B cell (primary cell): ENCODE measurements at regions not wholly inside any gene's neighbourhood (a gene's known extent, or its start where the extent isn't known, plus 50 kb on each side); places are given as distances from the start of the nearest gene placed in this dataset.

Source experiments
- ATAC-seq: fragments of 200-7000 bp; cut with Tn5 transposase; one replicate; pipeline ENCODE4 v1.10.0; 2021; ENCODE audit warnings: low read depth, mild to moderate bottlenecking, moderate number of reproducible peaks, moderate library complexity
- CTCF ChIA-PET: fragments of 350-600 bp; sonication (Branson Sonifier 250); formaldehyde crosslinking; loops from one replicate; lab custom pipeline; 2021; ENCODE audit warnings: antibody characterized with exemption, inconsistent platforms; lab: Charles Lee
- POLR2A ChIA-PET: fragments of 350-600 bp; sonication (Branson Sonifier 250); formaldehyde crosslinking; loops from one replicate; lab custom pipeline; 2021; ENCODE audit warnings: antibody characterized with exemption; lab: Charles Lee
- DNase-seq: peaks from one replicate; pipeline ENCODE4 v3.0.0; 2013
- H2AFZ ChIP-seq: 2 replicates; pipeline ENCODE4 v1.6.1; 2012; ENCODE audit warnings: mild to moderate bottlenecking, low read depth, low read length; ENCODE audit not compliant: insufficient read depth, poor library complexity, severe bottlenecking
- H3K27ac ChIP-seq, 2 donors: 1 replicate in 1 of 2; 2 replicates in 1 of 2; pipeline ENCODE4 v1.5.1; 2012 to 2013; ENCODE audit warnings: low read length in 2 of 2, mild to moderate bottlenecking in 2 of 2, moderate library complexity in 1 of 2
- H3K27me3 ChIP-seq, 4 experiments: fragments of 200-600 bp in 1 of 4; sonication (generic) in 1 of 4; replicated peaks in 1 of 4; 1 replicate in 2 of 4; 2 replicates in 2 of 4; pipeline versions ENCODE4 v1.6.1 to v1.7.0; 2013 to 2016; ENCODE audit warnings: low read length in 3 of 4, mild to moderate bottlenecking in 2 of 4, mixed read lengths in 1 of 4, moderate library complexity in 1 of 4; ENCODE audit not compliant: insufficient read depth in 4 of 4, control insufficient read depth in 3 of 4; ENCODE audit errors: control extremely low read depth in 1 of 4
- H3K36me3 ChIP-seq, 2 experiments: replicated peaks in 1 of 2; 1 replicate in 1 of 2; 2 replicates in 1 of 2; pipeline versions ENCODE4 v1.6.1 to v1.7.1; 2013; ENCODE audit warnings: low read length in 1 of 2; ENCODE audit not compliant: insufficient read depth in 2 of 2, control insufficient read depth in 1 of 2; ENCODE audit errors: control extremely low read depth in 1 of 2, extremely low read depth in 1 of 2
- H3K4me1 ChIP-seq, 2 donors: fragments of 200-600 bp in 1 of 2; sonication (generic) in 1 of 2; 1 replicate in 1 of 2; 2 replicates in 1 of 2; pipeline versions ENCODE4 v1.5.1 to v1.6.1; 2013 to 2017; ENCODE audit warnings: low read length in 2 of 2; ENCODE audit not compliant: control insufficient read depth in 2 of 2, insufficient read depth in 2 of 2
- H3K4me2 ChIP-seq: replicated peaks from 2 replicates; pipeline ENCODE3; 2012; ENCODE audit warnings: mild to moderate bottlenecking, low read depth, low read length; ENCODE audit not compliant: poor library complexity, severe bottlenecking
- H3K4me3 ChIP-seq, 5 experiments: fragments of 200-600 bp in 1 of 5; sonication (generic) in 1 of 5; 1 replicate in 3 of 5; 2 replicates in 2 of 5; pipeline versions ENCODE4 v1.5.1 to v1.7.0; 2011 to 2016; ENCODE audit warnings: low read length in 4 of 5, mild to moderate bottlenecking in 4 of 5, low read depth in 2 of 5, control low read depth in 1 of 5, moderate library complexity in 1 of 5; ENCODE audit not compliant: insufficient read depth in 1 of 5; ENCODE audit errors: control extremely low read depth in 1 of 5, extremely low read depth in 1 of 5
- H3K79me2 ChIP-seq: fragments of 200-600 bp; sonication (generic); one replicate; pipeline ENCODE4 v1.6.0; 2016; ENCODE audit warnings: low read length; ENCODE audit not compliant: control insufficient read depth, insufficient read depth
- H3K9ac ChIP-seq: fragments of 200-600 bp; sonication (generic); 2 replicates; pipeline ENCODE4 v1.6.1; 2017; ENCODE audit warnings: mild to moderate bottlenecking, low read length, moderate library complexity
- H3K9me3 ChIP-seq, 3 donors: one replicate each; pipeline versions ENCODE4 v1.6.1 to v1.7.1; 2013; ENCODE audit warnings: low read length in 2 of 3; ENCODE audit not compliant: control insufficient read depth in 2 of 3, insufficient read depth in 1 of 3; ENCODE audit errors: control extremely low read depth in 1 of 3
- H4K20me1 ChIP-seq: 2 replicates; pipeline ENCODE4 v1.6.0; 2012; ENCODE audit warnings: mild to moderate bottlenecking, low read length; ENCODE audit not compliant: insufficient read depth, control insufficient read depth, poor library complexity, severe bottlenecking
- H3K27ac Mint-ChIP-seq: one replicate; pipeline ENCODE4 v1.8.0; 2021; ENCODE audit warnings: mixed read lengths
- H3K27me3 Mint-ChIP-seq: one replicate; pipeline ENCODE4 v1.8.0; 2021; ENCODE audit warnings: mixed read lengths
- H3K4me1 Mint-ChIP-seq: one replicate; pipeline ENCODE4 v1.8.0; 2021; ENCODE audit warnings: mixed read lengths
- H3K4me3 Mint-ChIP-seq: one replicate; pipeline ENCODE4 v1.8.0; 2021; ENCODE audit warnings: mixed read lengths
- H3K9me3 Mint-ChIP-seq: one replicate; pipeline ENCODE4 v1.8.0; 2022; ENCODE audit warnings: mixed read lengths; ENCODE audit not compliant: insufficient read depth
- EZH2 ChIP-seq: IDR thresholded peaks from 2 replicates; pipeline ENCODE4 v1.6.1; 2012; ENCODE audit warnings: borderline replicate concordance, low read depth, mild to moderate bottlenecking, moderate library complexity, low read length; ENCODE audit not compliant: insufficient read depth, poor library complexity, severe bottlenecking
- WGBS: methylation state at CpG from one replicate; pipeline ENCODE4 v1.1.5; 2013; ENCODE audit warnings: missing lambda C conversion rate; ENCODE audit not compliant: insufficient coverage; 5-methylcytosine and 5-hydroxymethylcytosine counted together
- intact Hi-C: fragments of 100-400 bp; cut with micrococcal nuclease; formaldehyde crosslinking; loops from one replicate; pipeline ENCODE4 v1.10.0; 2022
- TF ChIP-seq, protein P1 (sequence below): fragments of 200-600 bp; IDR thresholded peaks from one replicate; pipeline ENCODE4 v1.8.0; 2022; ENCODE audit warnings: antibody characterized with exemption, mild to moderate bottlenecking

DNA sequence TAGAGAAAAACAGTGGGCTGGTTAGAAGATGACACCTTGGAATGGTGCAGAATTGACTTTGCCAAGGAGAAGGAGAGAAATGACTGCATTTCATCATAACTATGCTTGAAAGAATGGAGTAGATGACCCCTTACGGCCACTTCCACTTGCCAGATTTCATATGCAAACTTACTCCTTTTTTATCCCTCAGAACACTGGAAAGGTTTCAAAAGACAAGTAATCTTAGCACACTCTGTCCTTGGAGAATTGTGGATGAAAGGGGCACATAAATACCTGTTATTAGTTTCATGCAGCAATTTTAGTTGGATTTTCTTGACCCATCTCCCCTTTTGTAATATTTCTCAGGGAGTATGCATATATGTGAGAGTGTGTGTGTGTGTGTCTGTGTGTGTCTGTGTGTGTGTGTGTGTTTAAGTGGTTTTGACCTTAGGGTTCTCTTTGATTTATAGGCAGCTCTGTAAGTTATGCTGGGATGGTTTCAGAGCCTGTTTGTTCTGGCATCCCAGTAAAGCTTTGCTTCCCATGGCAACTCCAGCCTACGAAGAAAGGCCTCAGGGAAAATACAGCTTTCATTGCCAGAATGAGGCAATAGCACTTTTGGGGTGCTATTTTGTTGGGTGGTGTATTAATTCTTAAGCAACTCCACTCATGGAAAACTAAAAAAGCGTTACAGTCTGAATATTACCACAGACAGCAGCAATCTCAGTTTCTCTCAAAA is 122.2 kb upstream of the TP63 start:
- WGBS = no CpG with 5 or more reads among the region's 3 CpGs
- H2AFZ ChIP-seq = no peak overlapping the region
- no peaks in the 10 kb centered on the region for H3K27me3 ChIP-seq
- no peaks in the 10 kb centered on the region for H3K79me2 ChIP-seq
- Mint-ChIP-seq H3K4me1 (peaks cover 10% of the 10 kb centered on the region), H3K27ac (no peak overlapping the region), H3K27me3 (peaks cover 7% of the 10 kb centered on the region), H3K9me3 (no peaks in the 10 kb centered on the region), H3K4me3 (no peak overlapping the region)
- no peak for ATAC-seq
- ChIA-PET POLR2A (no interaction called here), CTCF (no interaction called here)
- H3K27ac ChIP-seq = no peak overlapping the region
- no peak overlapping the region for H3K9ac ChIP-seq
- H4K20me1 ChIP-seq = no peaks in the 10 kb centered on the region
- peaks cover 0 to 5% of the 10 kb centered on the region in 2 donors for H3K4me1 ChIP-seq
- no peaks in the 10 kb centered on the region for H3K36me3 ChIP-seq
- no peak for DNase-seq
- intact Hi-C loops = no loop called here
- no peak for TF ChIP-seq EZH2
- H3K4me2 ChIP-seq = no peak overlapping the region
- H3K9me3 ChIP-seq = no peaks in the 10 kb centered on the region
- H3K4me3 ChIP-seq = no peak overlapping the region

DNA sequence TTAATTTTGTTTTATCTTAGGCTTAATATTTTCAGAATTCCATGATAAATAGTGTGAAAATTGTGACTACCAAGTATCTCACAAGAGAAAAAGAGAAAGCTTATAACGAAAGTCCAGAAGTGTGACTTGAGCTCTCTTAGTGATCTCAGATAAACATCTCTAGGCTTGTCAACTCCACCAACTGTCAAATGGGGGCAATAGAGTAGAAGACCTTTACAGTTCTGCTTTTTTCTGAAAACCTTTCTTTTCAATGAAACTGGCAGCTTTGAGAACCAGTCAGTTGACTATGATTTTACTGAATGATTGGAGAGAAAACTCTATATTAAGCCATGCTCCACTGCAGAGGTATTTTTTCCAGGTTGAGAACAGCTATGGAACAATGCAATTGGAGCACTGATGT is 119.2 kb upstream of the TP63 start:
- no peaks in the 10 kb centered on the region for H3K9me3 Mint-ChIP-seq
- no CpG with 5 or more reads among the region's 1 CpG for WGBS
- Histone ChIP-seq H4K20me1 (no peaks in the 10 kb centered on the region), H3K4me1 (peaks cover 0 to 5% of the 10 kb centered on the region in 2 donors), H3K9ac (no peak overlapping the region), H3K27me3 (no peaks in the 10 kb centered on the region), H3K27ac (no peak overlapping the region), H2AFZ (no peak overlapping the region), H3K79me2 (no peaks in the 10 kb centered on the region), H3K4me2 (no peak overlapping the region), H3K9me3 (peaks cover 0 to 1% (median 0%) of the 10 kb centered on the region in 3 donors), H3K36me3 (no peaks in the 10 kb centered on the region), H3K4me3 (no peak overlapping the region)
- CTCF ChIA-PET = interaction anchor here (0.9 kb wide), 1 partner anchor 119 kb away, joined by 3 read pairs; the partner anchor contains the start of gene TP63
- no peak overlapping the region for H3K27ac Mint-ChIP-seq
- H3K4me3 Mint-ChIP-seq = no peak overlapping the region
- H3K4me1 Mint-ChIP-seq = peaks cover 8% of the 10 kb centered on the region
- H3K27me3 Mint-ChIP-seq = peaks cover 1% of the 10 kb centered on the region
- intact Hi-C loops = no loop called here
- POLR2A ChIA-PET = no interaction called here
- DNase-seq (peak; percentile 16), ATAC-seq (no peak)
- TF ChIP-seq, protein P1, sequence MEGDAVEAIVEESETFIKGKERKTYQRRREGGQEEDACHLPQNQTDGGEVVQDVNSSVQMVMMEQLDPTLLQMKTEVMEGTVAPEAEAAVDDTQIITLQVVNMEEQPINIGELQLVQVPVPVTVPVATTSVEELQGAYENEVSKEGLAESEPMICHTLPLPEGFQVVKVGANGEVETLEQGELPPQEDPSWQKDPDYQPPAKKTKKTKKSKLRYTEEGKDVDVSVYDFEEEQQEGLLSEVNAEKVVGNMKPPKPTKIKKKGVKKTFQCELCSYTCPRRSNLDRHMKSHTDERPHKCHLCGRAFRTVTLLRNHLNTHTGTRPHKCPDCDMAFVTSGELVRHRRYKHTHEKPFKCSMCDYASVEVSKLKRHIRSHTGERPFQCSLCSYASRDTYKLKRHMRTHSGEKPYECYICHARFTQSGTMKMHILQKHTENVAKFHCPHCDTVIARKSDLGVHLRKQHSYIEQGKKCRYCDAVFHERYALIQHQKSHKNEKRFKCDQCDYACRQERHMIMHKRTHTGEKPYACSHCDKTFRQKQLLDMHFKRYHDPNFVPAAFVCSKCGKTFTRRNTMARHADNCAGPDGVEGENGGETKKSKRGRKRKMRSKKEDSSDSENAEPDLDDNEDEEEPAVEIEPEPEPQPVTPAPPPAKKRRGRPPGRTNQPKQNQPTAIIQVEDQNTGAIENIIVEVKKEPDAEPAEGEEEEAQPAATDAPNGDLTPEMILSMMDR = no peak
